Left colon (tissue), 2 donors: ENCODE measurements at regions not wholly inside any gene's neighbourhood (a gene's known extent, or its start where the extent isn't known, plus 50 kb on each side); places are given as distances from the start of the nearest gene placed in this dataset.
"Not testable (repeated sequence)": the region's sequence is repeated elsewhere in the genome, so short reads cannot be mapped to it uniquely, and the experiment has no call there.

Source experiments
- ATAC-seq: fragments of 200-7000 bp; cut with Tn5 transposase; one replicate; pipeline ENCODE4 v1.9.1; 2020; ENCODE audit warnings: mild to moderate bottlenecking, moderate library complexity
- DNase-seq, 2 donors: peaks; one replicate each; pipeline ENCODE4 v3.0.0-alpha.2; 2020
- intact Hi-C, 2 donors: fragments of 100-400 bp; cut with DNase I in 1 of 2; cut with micrococcal nuclease in 1 of 2; formaldehyde crosslinking; loops; one replicate each; pipeline versions ENCODE4 v1.11.2 to v1.14.0; 2022; cut with DNase I, micrococcal nuclease
- donor health status: DM: no; HTN: no; CAD: no.
- donor health status: DM: yes; HTN: yes; CAD: no.

DNA sequence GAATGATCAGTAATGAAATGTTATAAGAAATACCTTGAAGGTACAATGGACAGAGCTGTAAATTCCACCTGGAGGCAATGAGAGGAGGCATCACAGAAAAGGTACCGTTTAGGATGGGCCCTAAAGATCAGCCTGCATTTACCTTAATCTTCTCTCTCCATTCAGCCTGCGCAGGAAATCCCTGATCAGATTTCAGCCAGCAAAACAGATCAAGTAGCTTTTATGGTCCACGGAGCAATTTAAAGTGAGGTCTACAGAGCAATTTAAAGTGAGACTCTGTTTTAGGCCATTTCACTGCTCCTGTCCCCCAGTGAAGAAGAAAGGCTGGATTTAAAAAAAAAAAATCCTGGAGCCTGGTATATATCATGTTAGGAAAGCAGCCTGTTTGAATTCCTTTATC, 195.1 kb upstream of the VCX start:
- ATAC-seq (no peak), DNase-seq (no peak)
- intact Hi-C loops = no loop called here

DNA sequence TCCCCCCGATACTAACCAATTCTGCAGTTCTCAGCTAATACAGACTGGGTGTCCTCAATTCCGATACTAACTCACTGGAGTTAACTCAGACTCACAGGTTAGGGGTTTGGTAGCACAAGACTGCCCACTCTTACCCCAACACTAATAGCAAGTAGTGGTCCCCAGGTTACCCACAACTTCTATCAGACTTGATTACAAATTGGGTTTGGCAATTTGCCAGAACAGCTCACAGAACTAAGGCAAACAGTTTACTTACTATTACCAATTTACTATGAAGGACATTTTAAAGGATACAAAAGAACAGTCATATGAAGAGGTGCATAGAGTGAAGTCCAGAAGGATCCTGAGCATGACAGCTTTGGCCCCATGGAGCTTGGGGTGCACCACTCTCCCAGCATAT, 201.8 kb upstream of the VCX start:
- ATAC-seq (no peak), DNase-seq (no peak)
- intact Hi-C loops = no loop called here

DNA sequence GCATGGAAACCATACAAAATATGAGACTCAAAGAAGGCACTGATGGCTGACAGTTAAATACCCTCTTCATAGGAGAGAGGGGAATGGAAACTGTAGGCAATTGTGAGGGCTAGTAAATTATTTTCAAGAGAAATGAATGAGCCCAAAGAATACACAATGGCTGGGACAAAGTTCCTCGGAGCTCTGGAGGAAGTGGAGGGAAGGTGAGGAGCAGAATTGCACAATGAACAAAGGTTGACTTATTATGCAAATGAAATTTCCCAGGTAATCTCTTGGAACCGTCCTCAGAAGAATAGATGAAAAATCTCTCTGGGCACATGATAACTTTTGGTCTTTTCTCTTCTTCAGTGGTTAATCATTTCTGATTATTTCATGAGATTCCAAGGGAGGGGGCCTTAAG, 202.6 kb upstream of the VCX start:
- DNase-seq = no peak
- ATAC-seq = peak; percentile 58
- intact Hi-C loops = no loop called here

DNA sequence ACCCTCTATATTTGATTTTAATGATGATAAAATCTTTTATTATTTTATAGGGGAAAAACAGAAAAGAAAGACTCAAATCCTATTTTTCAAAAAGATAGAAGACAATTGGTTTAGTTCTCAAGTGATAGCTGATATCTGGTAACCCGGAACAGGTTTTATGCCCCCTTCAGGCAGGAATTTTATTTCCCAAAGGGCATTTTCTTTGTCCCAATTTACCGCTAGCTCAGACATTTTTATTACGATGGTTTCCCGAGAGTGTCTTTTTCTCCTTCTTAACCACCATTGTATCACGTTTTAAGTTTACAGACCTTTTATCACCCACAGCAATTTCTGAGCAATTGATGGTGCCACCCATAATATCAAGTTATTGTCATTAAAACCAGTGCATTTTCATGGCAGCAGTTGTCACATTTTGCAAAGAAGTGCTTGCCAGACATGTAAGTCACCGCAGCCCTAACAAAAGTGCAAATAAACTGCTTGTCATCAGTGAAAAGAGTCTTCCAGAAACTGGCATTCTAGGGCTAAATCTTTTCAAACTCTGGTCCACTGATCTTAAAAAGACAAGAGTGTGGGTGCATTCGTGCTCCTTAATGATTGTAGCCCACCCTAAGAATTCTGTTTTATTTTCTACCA, 204.8 kb upstream of the VCX start:
- no peak for ATAC-seq
- DNase-seq = no peak
- intact Hi-C loops = no loop called here

DNA sequence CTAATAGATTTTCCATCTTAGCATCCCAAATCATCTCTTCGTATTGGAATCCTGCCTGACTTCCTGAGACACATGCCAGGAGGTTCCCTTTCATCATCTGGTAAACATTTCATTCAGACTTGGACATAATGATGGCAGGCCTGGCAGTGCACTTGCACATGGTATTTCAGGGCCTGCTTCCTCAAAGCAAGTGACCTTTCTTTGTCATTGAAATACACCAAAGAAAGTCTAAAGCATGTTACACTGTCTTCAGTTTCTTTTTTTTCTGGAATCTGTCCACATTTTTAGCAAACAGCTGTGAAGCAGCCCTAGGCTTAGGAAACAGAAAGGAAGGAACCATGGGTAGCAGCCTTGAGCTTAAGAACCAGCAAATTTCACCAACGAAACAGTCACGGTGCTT, 205.9 kb upstream of the VCX start:
- no peak for DNase-seq
- no peak for ATAC-seq
- intact Hi-C loops = no loop called here

DNA sequence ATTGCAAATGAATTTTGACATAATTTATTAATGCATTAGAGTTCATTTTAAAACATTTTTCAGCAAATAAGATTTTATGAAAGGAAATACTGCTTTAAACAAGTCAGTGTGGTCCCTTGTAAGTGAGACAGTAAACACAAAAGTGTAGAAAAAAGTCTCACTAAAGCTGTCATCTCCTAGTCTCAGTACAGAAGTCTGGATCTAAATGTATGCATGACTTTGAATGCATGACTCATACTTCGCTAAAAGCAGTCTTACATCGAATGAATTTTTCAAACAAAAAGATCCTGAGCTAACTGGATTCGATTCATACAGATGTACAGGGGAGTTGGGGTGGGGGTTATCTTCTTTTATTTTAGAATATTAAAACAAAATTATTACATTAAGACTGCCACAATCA, 207.4 kb upstream of the VCX start:
- no peak for ATAC-seq
- intact Hi-C loops = no loop called here
- DNase-seq = no peak

- no peak for DNase-seq
- intact Hi-C loops = no loop called here
Measured at GRCh38 chrX:7620560-7620959, 222.4 kb upstream of the VCX start.

GRCh38 chrX:7617994-7618393, 225.0 kb upstream of the VCX start:
- DNase-seq (no peak), ATAC-seq (no peak)
- intact Hi-C loops = no loop called here

More at GRCh38 chrX:7620560-7620959, 222.4 kb upstream of the VCX start:
- ATAC-seq = no peak

DNA sequence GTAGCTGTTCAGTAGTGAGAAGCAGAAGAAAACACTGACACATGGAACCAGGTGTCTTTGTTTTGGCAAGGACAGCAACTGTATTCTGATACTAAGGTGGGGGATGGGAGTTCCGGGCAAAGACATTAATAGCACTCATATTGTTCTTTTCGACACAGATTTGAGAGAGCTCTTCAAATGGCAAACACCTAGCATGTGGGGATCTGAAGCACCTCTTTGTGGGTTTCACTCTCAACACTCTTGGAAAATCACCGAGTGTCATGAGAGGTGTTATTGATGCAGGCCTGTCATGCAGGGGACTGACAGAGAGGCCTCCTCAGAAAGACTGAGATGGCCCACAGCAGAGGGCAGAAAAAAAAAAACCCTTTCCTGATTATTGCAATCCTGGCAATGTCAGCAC, 228.4 kb upstream of the VCX start:
- DNase-seq (no peak), ATAC-seq (no peak)
- intact Hi-C loops = no loop called here

DNA sequence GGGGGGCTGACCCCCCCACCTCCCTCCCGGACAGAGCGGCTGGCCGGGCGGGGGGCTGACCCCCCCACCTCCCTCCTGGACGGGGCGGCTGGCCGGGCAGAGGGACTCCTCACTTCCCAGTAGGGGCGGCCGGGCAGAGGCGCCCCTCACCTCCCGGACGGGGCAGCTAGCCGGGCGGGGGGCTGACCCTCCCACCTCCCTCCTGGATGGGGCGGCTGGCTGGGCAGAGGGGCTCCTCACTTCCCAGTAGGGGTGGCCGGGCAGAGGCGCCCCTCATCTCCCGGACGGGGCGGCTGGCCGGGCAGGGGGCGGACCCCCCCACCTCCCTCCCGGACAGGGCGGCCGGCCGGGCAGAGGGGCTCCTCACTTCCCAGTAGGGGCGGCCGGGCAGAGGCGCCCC, 234.3 kb upstream of the VCX start:
- ATAC-seq, intact Hi-C loops, DNase-seq: not testable (repeated sequence)

DNA sequence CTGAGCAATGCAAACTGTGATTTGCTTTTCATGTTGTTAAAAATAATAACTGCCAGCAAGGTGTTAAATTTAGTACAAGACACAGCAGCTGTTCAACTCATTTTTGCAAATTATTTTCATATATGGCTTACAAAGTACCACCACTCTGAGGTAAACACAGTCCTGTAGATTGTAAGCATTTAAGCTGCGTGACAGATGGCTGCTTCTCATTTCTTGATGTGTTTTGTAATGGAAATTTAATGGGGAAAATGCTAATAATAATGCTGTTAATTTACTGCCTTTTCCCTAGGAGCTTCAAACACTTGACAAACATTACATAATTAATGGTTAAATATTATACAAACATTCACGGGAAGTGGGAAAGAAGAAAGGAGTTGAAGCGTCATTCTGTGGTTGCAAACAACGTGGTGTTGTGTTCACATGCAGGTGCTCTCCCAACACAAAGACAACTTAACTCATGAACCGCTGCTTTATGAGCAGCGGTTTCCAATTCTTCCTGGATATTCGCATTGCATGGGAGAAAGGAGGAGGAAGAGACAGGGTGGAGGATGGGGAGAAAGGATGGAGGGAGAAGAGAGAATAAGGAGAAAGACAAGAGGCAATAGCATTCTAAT, 236.8 kb upstream of the VCX start:
- ATAC-seq = no peak
- intact Hi-C loops = no loop called here
- no peak for DNase-seq

GRCh38 chrX:7603387-7603786, 239.6 kb upstream of the VCX start:
- ATAC-seq (no peak), DNase-seq (no peak)
- intact Hi-C loops = no loop called here

- intact Hi-C loops = no loop called here
- DNase-seq (no peak), ATAC-seq (no peak)
Measured at GRCh38 chrX:7596822-7597221, 246.1 kb upstream of the VCX start.

- ATAC-seq, DNase-seq, intact Hi-C loops: not testable (repeated sequence)
Measured at GRCh38 chrX:7593370-7593769, 249.6 kb upstream of the VCX start.

DNA sequence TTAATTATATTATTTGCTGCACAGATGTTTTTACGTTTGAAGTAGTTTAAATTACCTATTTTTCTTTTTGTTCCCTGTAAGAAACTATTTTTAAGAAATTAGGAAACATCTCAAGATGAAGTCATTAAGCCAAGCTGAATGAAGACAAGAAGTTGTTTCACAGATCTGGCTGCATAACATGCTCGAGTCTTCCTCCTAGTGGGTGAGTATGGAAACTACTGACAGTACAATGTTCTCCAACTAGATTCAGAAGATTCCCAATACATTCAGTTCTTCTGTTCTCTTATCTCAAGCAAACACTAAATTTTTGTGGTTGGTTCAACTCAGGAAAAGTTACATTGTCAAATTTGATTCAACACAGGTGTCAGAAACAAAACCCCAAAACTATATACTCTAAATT, 256.8 kb upstream of the VCX start:
- DNase-seq = no peak
- ATAC-seq = peak; percentile 47
- intact Hi-C loops = no loop called here

DNA sequence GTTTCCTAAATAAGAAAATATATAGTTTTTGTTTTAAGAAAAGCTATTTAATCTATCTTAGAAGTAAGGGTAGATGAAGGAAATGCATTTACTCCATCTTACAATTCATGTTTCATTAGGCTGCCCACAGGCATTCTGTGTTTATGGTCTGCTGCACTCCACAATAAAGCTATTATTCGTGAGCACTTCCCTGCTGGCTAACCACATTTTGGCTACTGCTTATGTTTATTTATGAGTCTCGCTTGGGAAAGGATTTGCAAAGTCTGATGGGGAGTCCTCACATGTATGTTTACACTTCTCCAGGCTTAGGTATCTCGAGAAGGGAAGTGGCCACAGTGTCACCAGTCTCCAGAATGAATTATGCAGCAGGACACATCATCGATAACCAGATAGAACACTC, 260.8 kb upstream of the VCX start:
- intact Hi-C loops = no loop called here
- DNase-seq (no peak), ATAC-seq (no peak)

DNA sequence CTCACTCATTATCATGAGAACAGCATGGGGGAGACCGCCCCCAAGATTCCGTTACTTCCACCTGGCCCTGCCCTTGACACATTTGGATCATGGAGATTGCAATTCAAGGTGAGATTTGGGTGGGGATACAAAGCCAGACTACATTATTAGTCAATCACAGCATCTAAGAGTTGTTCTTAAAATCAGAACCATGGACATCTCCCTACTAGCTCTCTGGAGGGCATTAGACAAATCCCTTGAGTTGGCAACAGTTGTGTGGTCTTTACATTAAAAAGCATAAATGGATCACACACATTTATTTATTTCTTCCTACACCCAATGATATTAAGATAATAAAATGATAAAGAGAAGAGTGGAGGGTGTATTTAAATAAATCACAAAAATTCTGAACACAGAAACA, 262.8 kb upstream of the VCX start:
- no peak for DNase-seq
- no peak for ATAC-seq
- intact Hi-C loops = no loop called here

- intact Hi-C loops = no loop called here
- no peak for DNase-seq
- ATAC-seq = no peak
Measured at GRCh38 chrX:7574325-7574724, 268.6 kb upstream of the VCX start.

DNA sequence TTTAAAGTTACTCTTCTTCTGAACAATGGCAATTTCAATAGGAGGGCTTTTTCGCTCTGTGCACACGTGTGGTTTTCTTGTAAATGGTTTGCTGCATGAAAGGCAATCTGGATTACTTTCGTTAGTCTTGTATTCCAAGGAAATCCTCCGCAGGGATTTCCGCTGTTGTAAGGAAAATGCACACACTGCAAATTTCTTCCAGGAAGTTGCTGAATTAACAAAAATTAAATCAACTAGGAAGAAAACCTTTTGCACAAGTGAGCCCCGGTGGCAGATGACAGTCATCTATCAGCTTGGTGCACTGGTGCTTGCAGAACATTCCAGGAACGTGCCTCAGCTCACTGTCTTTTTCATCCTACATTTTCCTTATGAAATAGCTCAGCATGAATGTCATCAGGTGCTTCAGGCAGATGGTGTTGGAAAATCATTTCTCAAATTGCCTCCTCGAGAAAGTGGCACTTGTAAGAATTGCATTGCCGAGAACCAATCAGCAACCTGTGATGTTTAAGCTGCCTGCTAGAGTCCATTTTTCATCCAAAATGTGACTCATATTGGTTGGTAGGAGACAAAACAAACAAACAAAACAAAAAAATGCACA, 272.4 kb upstream of the VCX start:
- no peak for ATAC-seq
- DNase-seq = no peak
- intact Hi-C loops = no loop called here

DNA sequence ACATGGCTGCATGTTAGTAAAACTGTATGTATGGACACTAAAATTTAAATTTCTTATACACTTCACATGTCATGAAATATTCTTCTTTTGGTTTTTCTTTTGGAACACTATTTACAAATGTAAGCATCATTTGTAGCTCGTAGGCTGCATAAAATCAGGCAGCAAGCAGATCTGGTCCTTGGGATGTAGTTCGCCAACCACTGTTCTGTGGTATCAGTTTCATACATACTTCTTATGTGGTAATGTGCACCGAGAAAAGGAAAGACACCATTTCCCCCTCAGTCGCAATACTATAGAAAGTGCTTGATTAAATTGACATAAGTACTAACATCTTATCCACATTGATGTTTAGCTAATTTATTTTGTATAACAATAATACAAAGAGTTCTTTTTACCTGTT, 274.4 kb upstream of the VCX start:
- DNase-seq (no peak), ATAC-seq (no peak)
- intact Hi-C loops = no loop called here

GRCh38 chrX:7568130-7568529, 274.8 kb upstream of the VCX start:
- DNase-seq (no peak), ATAC-seq (no peak)
- intact Hi-C loops = no loop called here
